A204.1 (cell line): ENCODE measurements at regions not wholly inside any gene's neighbourhood (a gene's known extent, or its start where the extent isn't known, plus 50 kb on each side); places are given as distances from the start of the nearest gene placed in this dataset.
"Not testable (repeated sequence)": the region's sequence is repeated elsewhere in the genome, so short reads cannot be mapped to it uniquely, and the experiment has no call there.

Source experiments
- FAIRE-seq: peaks from 2 replicates; lab custom pipeline; 2012; peaks lifted over from hg19 to GRCh38; lab: Jason Lieb, UNC

DNA sequence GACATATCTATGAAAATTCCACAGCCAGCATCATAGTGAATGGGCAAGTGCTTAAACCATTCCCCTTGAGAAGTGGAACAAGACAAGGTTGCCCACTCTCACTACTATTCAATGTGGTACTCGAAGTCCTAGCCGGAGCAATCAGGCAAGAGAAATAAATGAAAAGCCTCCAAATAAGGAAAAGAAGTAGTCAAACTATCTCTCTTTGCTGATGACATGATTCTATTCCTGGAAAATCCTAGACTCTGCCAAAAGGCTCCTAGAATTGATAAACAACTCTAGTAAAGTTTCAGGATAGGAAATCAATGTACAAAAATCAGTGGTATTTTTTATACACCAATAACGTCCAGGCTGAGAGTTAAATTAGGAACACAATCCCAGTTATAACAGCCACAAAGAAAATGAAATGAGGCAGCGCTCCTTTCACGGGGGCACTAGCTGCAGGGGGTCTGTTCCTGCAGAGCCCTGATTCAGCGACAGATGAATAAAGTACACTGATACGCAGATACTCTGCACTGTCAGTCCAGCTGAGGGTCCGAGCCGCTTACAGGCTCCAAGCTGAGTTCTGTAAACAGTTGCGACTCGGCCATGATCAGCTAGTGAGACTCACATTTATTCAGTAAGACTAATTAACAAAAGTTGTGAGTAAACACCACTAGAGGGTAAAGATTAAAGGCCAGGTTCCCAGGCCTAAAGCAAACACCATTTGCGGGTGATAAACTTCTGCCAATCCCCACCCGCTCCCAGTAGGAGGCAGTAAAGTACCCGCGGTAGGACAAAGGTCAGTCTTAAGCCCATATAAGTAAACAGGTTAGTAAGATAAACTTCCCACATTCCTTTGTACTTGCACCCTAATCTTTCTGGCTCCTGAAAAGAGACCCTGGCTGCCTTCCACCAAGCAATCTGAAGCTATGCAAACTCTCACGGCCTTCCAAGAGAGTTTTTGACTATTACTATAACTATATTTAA is 290.6 kb upstream of the GRID2 start:
- no peak for FAIRE-seq

DNA sequence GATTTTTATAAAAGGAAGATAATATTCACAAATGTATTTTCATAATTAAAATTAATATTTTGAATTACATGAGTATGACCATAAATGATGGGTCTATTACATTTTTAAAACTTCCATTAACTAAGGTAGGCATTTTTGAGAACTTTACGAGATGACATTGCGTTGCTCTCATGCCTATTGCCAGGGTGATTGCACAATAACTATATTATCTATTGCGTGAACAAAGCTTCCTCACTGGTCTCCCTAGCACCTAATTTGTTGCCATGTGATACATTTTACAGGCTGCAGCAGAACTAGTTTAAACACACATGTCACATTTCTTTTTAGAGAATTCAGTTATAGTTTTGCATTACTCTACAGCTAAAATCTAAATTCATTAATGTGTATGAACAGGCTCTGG is 289.7 kb upstream of the GRID2 start:
- FAIRE-seq: no peak

DNA sequence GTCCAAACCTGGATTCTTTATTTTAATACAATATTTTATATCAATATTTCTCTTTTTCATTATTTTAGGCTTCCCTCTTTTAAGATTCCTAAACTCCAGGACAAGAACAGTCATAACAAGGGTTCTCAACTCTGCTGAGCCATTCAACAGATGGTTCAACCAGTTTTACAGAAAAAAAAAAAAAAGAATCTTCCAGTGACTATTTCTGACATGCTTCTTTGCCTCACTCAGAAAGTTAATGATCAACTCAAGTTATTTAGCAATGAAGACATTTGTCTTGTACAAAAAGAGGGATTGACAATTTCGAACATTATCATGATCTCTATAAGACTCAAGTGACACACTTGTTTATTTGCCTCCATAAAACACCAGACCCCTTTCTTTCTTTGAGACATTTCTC is 282.6 kb upstream of the GRID2 start:
- no peak for FAIRE-seq

DNA sequence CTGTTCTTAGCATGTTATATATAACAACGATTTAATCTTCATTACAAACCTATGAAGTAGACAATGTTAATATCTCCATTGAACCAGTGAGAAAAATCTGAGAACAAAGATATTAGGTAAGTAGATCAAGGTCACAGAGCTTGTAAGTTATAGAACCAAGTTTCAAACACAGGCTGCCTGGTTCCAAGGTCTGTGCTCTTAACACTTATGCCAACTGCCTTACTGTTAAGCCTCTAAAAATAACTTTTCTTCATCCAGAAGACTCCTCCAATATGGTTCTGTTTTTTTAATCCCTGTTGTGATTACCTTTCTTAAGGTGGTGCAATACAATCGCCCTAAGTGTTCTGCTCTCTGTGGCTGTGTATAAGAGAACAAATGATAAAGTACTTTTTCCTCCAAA is 282.0 kb upstream of the GRID2 start:
- FAIRE-seq: no peak

DNA sequence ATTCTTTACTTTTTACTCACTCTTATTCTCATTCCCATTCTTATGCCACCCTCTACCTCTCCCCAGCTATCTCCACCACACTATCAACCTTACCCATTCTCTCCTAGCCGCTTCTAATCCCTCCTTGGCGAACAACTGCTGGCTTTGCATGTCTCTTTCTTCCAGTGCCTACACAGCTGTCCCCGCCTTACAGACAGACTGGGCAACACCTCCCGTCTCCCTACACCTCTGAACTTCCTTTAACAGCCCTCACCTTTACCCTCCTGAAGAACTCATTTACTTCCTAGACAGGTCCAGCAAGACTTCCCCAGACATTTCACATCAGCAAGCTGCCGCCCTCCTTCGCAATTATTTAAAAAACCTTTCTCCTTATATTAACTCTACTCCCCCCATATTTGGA is 274.9 kb upstream of the GRID2 start:
- not testable (repeated sequence) for FAIRE-seq

DNA sequence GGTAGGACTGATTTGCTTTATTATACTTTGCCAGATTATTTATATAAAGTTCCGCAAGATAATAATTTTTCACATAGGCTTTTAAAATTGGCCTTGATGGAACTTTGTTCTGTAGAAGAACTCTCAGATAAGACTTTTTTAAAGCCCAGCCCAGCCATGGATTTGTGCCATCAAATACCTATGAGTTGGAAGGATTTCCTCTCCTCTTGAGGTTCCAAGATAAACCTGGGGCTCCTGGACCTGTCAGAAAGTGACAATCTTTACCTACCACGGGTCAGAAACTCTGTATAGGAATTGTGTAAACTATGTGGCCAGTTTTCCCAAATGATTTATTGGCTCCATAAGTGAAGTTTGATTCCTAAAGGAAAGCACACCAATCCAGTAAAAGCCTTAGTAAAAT is 271.9 kb upstream of the GRID2 start:
- no peak for FAIRE-seq

DNA sequence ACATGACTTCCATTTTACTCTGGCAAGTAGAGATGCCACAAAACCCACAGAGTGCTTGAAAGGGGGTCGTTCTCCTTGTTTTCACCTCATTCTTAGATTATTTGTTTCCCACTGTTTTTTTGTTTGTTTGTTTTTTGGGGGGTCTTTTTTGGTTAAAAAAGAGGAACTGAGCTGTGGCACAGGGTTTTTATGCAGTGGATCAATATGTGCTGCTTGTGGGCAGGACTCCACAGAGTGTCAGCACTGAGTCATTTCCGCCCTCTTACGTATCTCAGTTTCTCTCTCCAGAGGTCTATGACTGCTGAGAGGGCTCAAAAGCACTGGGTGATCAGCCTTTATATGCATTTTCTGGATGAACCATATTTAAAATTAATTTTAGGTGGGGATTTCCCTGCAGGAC is 268.1 kb upstream of the GRID2 start:
- FAIRE-seq: no peak

DNA sequence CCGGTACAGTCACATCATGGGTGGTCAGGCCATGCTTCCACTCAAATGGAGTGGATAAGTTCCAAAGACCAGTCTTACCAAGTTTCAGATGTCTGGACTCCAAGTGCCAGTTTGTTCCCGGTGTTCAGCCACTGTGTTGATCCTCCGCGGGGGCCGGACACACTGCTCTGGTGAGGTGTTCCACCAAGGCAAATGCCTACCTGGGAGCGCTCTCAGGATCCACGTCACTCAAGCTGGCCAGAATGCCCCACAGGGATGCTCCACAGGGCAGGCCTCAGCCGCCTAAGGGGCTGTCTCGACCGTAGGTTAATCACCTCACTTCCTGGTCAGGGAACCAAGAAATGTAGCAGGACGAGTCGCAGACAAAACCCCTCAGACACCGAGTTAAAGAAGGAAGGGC is 258.0 kb upstream of the GRID2 start:
- no peak for FAIRE-seq

DNA sequence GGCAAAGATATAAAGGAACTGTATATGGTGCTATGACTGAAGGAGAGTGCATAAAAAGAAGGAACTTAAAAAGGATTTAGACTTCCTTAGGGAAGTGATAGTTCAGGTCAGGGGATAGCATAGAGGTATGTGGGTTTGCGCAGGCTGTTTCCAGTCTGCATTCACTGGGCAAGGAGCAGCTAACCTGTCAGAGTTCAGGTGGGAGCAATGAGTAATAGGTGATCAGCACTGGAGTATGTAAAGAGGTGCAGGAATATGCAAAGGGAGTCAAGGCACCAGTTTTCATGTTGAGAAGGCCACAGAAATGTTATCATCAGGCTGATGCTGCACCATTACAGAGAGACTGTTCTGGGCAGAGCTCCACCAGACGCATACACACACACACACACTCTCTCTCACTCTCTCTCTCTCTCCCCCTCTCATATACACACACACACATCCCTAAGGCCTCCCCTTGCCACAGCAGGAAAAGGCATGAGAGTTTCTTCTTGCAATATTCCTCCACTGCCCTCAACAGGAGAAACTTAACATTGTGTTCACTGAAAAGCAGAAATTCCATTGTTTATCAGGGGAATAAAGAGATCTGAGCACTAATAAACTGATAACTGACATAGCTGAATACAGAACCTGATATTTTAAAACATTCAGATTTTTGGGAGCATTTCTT is 256.4 kb upstream of the GRID2 start:
- FAIRE-seq: no peak

DNA sequence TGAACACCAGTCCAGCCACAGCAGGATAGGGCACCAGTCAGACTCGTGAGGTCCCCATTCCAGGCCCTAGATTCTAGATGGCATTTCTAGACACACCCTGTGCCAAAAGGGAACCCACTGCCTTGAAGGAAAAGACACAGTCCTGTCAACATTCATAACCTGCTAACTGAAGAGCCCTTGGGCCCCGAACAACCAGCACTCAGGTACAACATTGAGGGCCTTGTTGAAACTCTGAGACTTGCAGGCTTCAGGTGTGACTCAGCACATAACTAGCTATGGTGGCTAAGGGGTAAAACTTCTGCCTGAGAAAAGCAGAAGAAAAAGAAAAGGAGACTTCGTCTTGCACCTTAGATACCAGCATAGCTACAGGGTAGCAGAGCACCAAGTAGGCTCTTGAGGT is 252.9 kb upstream of the GRID2 start:
- no peak for FAIRE-seq

DNA sequence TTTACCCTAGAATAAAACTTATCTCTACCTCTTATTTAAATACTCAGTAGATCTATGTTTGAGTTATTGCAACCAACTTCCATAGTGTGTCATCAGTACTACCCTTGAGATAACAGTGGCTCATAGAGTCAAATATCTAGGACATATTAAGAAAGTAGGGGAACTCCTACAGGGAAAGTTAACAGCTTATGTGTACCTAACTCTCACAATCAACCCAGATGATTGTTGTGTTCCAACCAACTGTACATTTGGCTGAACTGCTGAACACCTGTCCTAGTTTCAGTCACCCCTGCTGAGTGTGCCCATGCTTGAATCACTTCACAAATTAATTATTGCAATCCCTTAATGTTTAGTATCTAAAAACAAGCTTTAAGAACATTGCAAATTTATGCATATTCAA is 244.2 kb upstream of the GRID2 start:
- FAIRE-seq: no peak

DNA sequence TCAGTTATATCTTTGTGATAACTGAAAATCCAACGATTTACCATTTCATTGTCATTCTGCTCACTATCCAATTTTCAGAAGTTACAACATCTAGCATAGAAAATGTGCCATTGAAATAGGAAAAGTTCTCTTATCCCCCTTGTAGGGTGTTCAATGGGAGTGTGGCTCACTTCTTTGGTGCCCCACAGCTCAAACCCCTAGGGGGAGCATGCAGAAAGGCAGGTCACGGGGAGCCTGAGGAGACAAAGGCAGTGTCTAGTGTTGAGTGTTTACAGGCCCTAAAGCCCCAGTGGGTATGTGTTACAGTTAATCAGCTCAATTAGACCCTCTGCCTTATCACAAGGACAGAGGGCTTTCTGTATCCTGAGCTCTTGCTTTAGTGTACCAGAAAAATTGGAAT is 243.4 kb upstream of the GRID2 start:
- no peak for FAIRE-seq

DNA sequence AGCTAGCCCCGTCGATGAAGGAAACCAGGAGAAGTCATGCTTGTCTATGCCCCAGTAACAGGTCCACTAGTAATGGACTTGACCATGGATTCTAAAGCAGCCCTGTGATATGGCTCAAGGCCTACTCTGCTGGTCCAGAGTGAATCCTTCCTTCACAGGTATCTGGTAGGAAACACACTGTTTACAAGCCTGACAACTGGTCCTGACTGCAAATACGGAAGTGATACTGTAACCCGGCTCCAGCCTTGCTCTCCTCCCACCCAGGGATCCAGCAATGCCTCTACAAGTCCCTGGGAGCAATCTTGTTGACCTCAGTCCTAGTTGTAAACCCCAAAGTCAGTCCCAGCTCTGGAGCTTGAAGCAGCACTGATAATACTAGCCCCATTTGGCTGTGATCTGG is 239.2 kb upstream of the GRID2 start:
- FAIRE-seq: no peak

DNA sequence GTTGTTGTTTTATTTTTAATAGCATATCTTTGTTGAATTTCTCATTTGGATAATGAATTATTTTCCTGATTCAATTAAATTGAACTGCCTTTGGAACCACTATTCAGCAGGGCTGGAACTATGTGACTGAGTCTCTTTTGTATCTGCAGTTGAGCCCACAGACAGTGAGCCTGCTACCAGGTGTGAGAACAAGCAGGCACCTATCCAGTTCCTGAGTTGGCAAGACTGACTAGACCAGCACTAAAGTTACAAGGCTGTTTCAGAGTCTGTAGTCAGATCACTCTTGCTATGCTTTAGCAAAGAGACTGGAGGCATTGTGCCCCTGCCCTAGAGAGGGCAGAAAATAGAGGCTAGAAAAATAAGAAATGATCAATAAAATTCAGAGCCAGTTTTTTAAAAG is 237.3 kb upstream of the GRID2 start:
- FAIRE-seq: no peak

DNA sequence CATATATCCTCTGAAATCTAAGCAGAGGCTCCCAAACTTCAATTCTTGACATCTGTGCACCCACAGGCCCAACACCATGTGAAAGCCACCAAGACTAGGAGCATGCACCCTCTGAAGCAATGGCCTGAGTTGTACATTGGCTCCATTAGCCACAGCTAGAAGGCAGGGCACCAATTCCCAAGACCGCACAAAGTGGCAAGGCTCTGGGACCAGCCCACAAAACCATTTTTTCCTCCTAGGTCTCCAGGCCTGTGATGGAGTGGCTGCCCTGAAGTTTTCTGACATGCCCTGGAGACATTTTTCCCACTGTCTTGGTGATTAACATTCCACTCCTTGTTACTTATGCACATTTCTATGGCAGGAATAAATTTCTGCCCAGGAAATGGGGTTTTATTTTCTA is 232.2 kb upstream of the GRID2 start:
- FAIRE-seq: no peak

DNA sequence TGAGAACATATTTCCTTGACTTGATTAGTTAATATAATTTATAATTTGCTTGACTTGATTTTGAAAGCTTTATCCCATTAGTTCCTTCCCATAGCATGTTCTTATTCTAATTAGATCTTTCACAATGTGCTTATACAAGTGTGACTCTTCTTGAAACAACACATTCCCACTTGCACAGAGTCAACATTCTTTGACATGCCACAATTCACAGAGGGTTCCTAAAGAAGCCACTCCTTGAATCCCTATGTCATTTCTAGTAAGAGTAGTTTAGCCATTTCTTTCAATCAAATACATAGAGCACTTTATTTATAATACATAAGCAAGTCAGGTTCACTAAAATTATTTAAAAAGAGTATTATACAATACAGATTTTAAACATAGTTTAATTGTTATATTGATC is 228.9 kb upstream of the GRID2 start:
- FAIRE-seq: no peak

DNA sequence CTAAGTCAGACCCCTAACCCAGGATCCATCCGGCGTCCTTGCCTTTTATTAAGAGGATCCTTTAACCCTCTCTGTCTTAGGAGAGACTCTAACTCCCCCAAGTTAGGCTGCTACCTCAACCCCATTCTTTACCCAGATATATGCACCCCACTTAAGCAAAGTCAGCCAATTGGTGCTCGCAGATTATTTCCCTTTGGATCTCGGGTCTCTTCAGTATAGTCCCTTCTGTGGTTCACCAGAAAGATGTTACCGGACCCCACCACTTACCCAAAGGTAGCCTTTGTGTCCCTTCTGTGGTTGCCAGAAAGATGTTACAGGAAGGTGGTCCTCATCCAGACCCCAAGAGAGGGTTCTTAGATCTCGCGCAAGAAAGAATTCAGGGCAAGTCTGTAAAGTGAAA is 212.9 kb upstream of the GRID2 start:
- no peak for FAIRE-seq

DNA sequence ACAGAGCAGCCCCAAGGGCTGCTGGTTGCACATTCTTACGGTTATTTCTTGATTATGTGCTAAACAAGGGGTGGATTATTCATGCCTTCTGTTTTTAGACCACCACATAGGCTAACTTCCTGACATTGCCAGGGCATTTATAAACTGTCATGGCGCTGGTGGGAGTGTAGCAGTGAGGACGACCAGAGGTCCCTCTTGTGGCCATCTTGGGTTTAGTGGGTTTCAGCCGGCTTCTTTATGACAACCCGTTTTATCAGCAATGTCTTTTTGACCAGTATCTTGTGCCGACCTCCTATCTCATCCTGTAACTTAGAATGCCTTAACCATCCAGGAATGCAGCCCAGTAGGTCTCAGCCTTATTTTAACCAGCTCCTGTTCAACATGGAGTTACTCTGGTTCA is 212.4 kb upstream of the GRID2 start:
- FAIRE-seq: no peak

DNA sequence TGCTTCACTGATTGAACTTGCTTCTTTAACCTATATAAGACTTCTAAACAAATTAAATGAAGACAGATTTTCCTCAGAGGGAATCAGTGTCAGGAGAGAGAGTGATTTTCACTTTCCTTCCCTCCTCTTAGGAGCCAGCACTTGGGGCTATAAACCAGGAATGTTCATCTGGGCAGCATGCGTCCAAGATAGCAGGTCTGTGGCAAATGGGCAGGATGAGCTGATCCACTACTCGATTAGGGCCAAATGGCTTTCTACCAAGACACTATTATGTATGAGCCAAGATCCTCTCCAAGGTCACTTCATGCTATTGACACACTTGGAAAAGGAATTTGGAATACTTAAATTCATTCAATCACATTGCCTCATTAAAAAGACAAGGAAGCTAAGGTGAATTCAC is 203.9 kb upstream of the GRID2 start:
- FAIRE-seq: no peak

DNA sequence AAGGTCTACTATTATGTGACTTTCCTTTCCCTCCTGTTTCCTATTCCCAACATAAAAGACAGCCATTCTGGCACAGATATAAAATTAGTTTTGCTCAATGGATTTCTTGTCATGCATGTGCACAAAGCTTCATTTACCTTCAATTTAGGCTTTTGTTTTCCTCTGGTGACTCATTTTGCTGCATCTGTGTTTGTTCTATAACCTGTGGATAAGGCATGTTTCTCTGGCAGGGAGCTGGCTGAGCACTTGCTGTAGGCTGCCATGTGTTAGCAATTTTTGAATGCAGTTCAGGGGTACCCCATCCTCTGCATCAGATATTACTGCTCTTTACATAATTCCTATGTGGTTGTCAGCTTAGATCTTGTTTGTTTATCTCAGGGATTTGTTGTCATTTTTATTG is 202.8 kb upstream of the GRID2 start:
- FAIRE-seq: no peak

DNA sequence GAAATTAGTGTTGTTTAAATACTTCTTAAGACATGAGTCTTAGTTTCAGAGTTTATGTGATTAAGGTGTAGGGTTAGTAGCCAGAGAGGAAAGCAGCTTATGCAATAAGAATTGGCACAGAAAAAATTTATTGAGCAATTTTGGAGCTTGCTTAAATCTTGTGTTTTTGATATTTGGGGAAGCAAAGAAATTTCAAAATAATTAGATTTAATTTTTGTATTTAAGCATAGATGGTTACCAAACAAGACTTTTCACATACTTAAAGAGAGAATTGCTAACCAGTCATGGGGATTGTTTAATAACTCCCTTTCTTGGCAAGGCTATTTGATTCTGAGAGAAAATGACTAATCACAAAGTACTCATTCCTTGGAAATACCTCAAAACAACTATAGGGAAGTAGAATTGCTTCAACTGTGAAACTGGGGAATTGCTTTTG is 202.0 kb upstream of the GRID2 start:
- no peak for FAIRE-seq

DNA sequence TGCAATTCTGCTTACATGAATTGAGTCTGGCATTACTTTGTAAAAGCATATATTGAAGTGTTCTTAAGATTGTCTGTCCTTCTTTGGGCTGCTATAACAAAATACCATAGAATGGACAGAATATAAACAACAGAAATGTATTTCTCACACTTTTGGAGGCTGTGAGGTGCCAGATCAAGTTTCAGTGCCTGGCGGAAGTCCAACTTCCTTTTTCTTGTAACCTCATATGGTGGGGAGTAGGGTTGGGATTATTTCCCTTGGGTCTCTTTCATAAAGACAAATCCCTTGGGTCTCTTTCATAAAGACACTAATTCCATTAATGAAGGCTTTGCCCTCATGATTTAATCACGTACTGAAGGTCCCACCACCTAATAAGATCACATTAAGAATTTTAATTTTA is 199.3 kb upstream of the GRID2 start:
- no peak for FAIRE-seq

DNA sequence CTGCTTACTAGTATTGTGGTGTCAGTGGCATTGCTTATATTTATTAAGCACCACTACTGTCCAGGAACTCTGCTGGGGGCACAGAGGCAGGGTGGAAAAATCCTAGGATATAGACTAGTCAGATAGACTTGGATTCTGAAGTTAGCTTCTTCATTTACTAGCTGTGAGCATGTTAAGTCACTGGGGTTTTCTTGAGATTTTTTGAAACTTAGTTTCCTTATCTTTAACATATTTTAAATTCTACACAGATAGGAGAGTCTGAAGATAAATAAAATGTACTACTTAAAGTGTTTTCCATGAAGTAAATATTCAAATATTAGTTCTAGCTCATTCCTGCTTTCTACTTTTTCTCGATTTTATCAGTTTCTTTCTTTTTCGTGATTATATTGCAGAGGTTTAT is 196.9 kb upstream of the GRID2 start:
- FAIRE-seq: no peak

DNA sequence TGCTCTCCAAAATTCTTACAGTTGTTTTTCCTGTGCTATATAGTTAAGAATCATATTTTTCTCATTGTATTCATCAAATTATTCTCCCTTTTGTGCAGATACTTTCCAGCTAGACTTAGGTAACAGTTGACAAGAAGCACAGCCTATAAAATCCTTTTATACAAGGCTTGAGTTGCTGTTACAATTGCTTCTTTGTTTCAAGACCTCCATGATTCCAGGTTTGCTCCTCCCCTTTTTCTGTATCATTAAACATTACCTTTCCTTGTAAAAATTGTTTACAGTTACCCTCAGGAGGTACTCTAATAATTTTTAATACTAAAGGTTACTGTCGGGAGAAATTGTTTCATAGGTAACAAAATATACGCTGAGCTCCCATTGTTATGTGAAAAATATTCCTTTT is 192.3 kb upstream of the GRID2 start:
- no peak for FAIRE-seq
